Activated CD4-positive, alpha-beta T cell treated with anti-CD3 and anti-CD28 coated beads, Interleukin-2, amount 50 U/mL, for 24 hours (primary cell): ENCODE measurements at regions not wholly inside any gene's neighbourhood (a gene's known extent, or its start where the extent isn't known, plus 50 kb on each side); places are given as distances from the start of the nearest gene placed in this dataset.
"Not testable (repeated sequence)": the region's sequence is repeated elsewhere in the genome, so short reads cannot be mapped to it uniquely, and the experiment has no call there.

Experiments
- DNase-seq, 2 donors: peaks; one replicate each; pipeline ENCODE4 v3.0.0-alpha.2; 2020; ENCODE audit warnings: low read depth in 1 of 2, low spot score in 1 of 2

GRCh38 chr2:111355823-111356511, 235.3 kb downstream of the BCL2L11 start:
- DNase-seq = not testable (repeated sequence)

GRCh38 chr2:111356512-111357031, 235.9 kb downstream of the BCL2L11 start:
- not testable (repeated sequence) for DNase-seq

- not testable (repeated sequence) for DNase-seq
These were observed 245.4 kb downstream of the BCL2L11 start for GRCh38 chr2:111365986-111366640.

GRCh38 chr2:111366641-111367029, 245.9 kb downstream of the BCL2L11 start:
- not testable (repeated sequence) for DNase-seq

- not testable (repeated sequence) for DNase-seq
These were observed 246.4 kb downstream of the BCL2L11 start for GRCh38 chr2:111367080-111367479.

- DNase-seq = not testable (repeated sequence)
These were observed 247.2 kb downstream of the BCL2L11 start for GRCh38 chr2:111367871-111368270.

GRCh38 chr2:111368288-111368687, 247.6 kb downstream of the BCL2L11 start:
- not testable (repeated sequence) for DNase-seq

- not testable (repeated sequence) for DNase-seq
These were observed 252.3 kb downstream of the BCL2L11 start for GRCh38 chr2:111373060-111373459.

GRCh38 chr2:111373989-111374388, 253.3 kb downstream of the BCL2L11 start:
- DNase-seq = not testable (repeated sequence)

- not testable (repeated sequence) for DNase-seq
These were observed 254.0 kb downstream of the BCL2L11 start for GRCh38 chr2:111374734-111375133.

GRCh38 chr2:111375320-111375883, 254.7 kb downstream of the BCL2L11 start:
- DNase-seq = not testable (repeated sequence)

- not testable (repeated sequence) for DNase-seq
These were observed 255.7 kb downstream of the BCL2L11 start for GRCh38 chr2:111376272-111376970.

- not testable (repeated sequence) for DNase-seq
These were observed 256.2 kb downstream of the BCL2L11 start for GRCh38 chr2:111376971-111377352.

GRCh38 chr2:111377386-111377959, 256.8 kb downstream of the BCL2L11 start:
- DNase-seq = not testable (repeated sequence)

GRCh38 chr2:111378348-111378747, 257.6 kb downstream of the BCL2L11 start:
- DNase-seq = not testable (repeated sequence)

GRCh38 chr2:111380733-111381439, 260.2 kb downstream of the BCL2L11 start:
- peak in 1 of 2 donors; percentile 15 for DNase-seq

GRCh38 chr2:111381530-111382306, 261.0 kb downstream of the BCL2L11 start:
- DNase-seq = not testable (repeated sequence)

GRCh38 chr2:111382507-111382906, 261.8 kb downstream of the BCL2L11 start:
- DNase-seq = not testable (repeated sequence)

- not testable (repeated sequence) for DNase-seq
These were observed 262.6 kb downstream of the BCL2L11 start for GRCh38 chr2:111383311-111383710.
